HFFc6 (cell line): ENCODE measurements at regions not wholly inside any gene's neighbourhood (a gene's known extent, or its start where the extent isn't known, plus 50 kb on each side); places are given as distances from the start of the nearest gene placed in this dataset.

Experiments used
- DNase-seq: peaks from one replicate; pipeline ENCODE4 v3.0.0-alpha.2; 2018
- H3K27ac Mint-ChIP-seq: 2 replicates; pipeline ENCODE4 v1.8.0; 2020; ENCODE audit warnings: mild to moderate bottlenecking, mixed read lengths
- H3K27me3 Mint-ChIP-seq: 2 replicates; pipeline ENCODE4 v1.8.0; 2021; ENCODE audit warnings: mild to moderate bottlenecking, moderate library complexity, mixed read lengths; ENCODE audit not compliant: insufficient read depth
- H3K36me3 Mint-ChIP-seq: 2 replicates; pipeline ENCODE4 v1.8.0; 2021; ENCODE audit warnings: low read depth, mixed read lengths
- H3K4me1 Mint-ChIP-seq: 2 replicates; pipeline ENCODE4 v1.8.0; 2020; ENCODE audit warnings: low read depth, mixed read lengths
- H3K4me3 Mint-ChIP-seq: 2 replicates; pipeline ENCODE4 v1.8.0; 2020; ENCODE audit warnings: mild to moderate bottlenecking, moderate library complexity, mixed read lengths
- H3K9me3 Mint-ChIP-seq: 2 replicates; pipeline ENCODE4 v1.8.0; 2020; ENCODE audit warnings: mild to moderate bottlenecking, mixed read lengths
- CTCF ChIP-seq: fragments of 200-600 bp; sonication (generic); IDR thresholded peaks from 2 replicates; pipeline ENCODE4 v1.5.0; 2021; ENCODE audit warnings: antibody characterized with exemption, mild to moderate bottlenecking

GRCh38 chr17:6285486-6285885 lies 149.4 kb downstream of the AIPL1 start:
- Mint-ChIP-seq H3K27me3 (peaks cover 8% of the 10 kb centered on the region), H3K27ac (no peak overlapping the region), H3K4me3 (no peak overlapping the region), H3K4me1 (no peaks in the 10 kb centered on the region), H3K36me3 (no peaks in the 10 kb centered on the region), H3K9me3 (peaks cover 4% of the 10 kb centered on the region; the same call in 1 of the 2 replicates)
- no peak for DNase-seq
- no peak for TF ChIP-seq CTCF

- Mint-ChIP-seq H3K27ac (no peak overlapping the region), H3K4me3 (no peak overlapping the region), H3K36me3 (no peaks in the 10 kb centered on the region), H3K27me3 (peaks cover 2% of the 10 kb centered on the region), H3K9me3 (peaks cover 1% of the 10 kb centered on the region; the same call in 1 of the 2 replicates), H3K4me1 (no peaks in the 10 kb centered on the region)
- DNase-seq: no peak
- no peak for TF ChIP-seq CTCF
Measured at GRCh38 chr17:6279659-6280058, 155.3 kb downstream of the AIPL1 start.

GRCh38 chr17:6278376-6278775 lies 156.5 kb downstream of the AIPL1 start:
- Mint-ChIP-seq H3K27ac (no peak overlapping the region), H3K4me1 (no peaks in the 10 kb centered on the region), H3K4me3 (no peak overlapping the region)

GRCh38 chr17:6276711-6277110 lies 158.2 kb downstream of the AIPL1 start:
- no peak for DNase-seq
- no peaks in the 10 kb centered on the region for H3K36me3 Mint-ChIP-seq
- TF ChIP-seq CTCF: no peak
- H3K27ac Mint-ChIP-seq: no peak overlapping the region
- no peaks in the 10 kb centered on the region for H3K4me1 Mint-ChIP-seq
- H3K9me3 Mint-ChIP-seq: no peaks in the 10 kb centered on the region; the same call in none of the 2 replicates
- H3K27me3 Mint-ChIP-seq: peaks cover 2% of the 10 kb centered on the region
- H3K4me3 Mint-ChIP-seq: no peak overlapping the region

More at GRCh38 chr17:6278376-6278775, 156.5 kb downstream of the AIPL1 start:
- Mint-ChIP-seq H3K27me3 (peaks cover 2% of the 10 kb centered on the region), H3K9me3 (no peaks in the 10 kb centered on the region; the same call in 1 of the 2 replicates), H3K36me3 (no peaks in the 10 kb centered on the region)
- no peak for TF ChIP-seq CTCF
- no peak for DNase-seq

- no peaks in the 10 kb centered on the region for H3K4me1 Mint-ChIP-seq
- H3K36me3 Mint-ChIP-seq: no peaks in the 10 kb centered on the region
- peaks cover 2% of the 10 kb centered on the region for H3K27me3 Mint-ChIP-seq
- no peak overlapping the region for H3K27ac Mint-ChIP-seq
- H3K4me3 Mint-ChIP-seq: no peak overlapping the region
- DNase-seq: no peak
- TF ChIP-seq CTCF: no peak
- H3K9me3 Mint-ChIP-seq: no peaks in the 10 kb centered on the region; the same call in none of the 2 replicates
Measured at GRCh38 chr17:6274310-6274709, 160.6 kb downstream of the AIPL1 start.

GRCh38 chr17:6269478-6269877 lies 165.4 kb downstream of the AIPL1 start:
- Mint-ChIP-seq H3K4me1 (no peaks in the 10 kb centered on the region), H3K36me3 (no peaks in the 10 kb centered on the region), H3K27ac (no peak overlapping the region), H3K27me3 (peaks cover 3% of the 10 kb centered on the region), H3K4me3 (no peak overlapping the region), H3K9me3 (peaks cover 18% of the 10 kb centered on the region)
- peak; percentile 27 for DNase-seq
- TF ChIP-seq CTCF: no peak
